Lower leg skin (tissue), 3 donors: ENCODE measurements at regions not wholly inside any gene's neighbourhood (a gene's known extent, or its start where the extent isn't known, plus 50 kb on each side); places are given as distances from the start of the nearest gene placed in this dataset.

Experiments used
- POLR2A ChIP-seq, 2 donors: fragments of 450-650 bp; IDR thresholded peaks; one replicate each; pipeline ENCODE4 v1.6.1; 2016 to 2017; ENCODE audit warnings: antibody characterized with exemption in 2 of 2, mild to moderate bottlenecking in 1 of 2, moderate library complexity in 1 of 2
- TF ChIP-seq, protein P1 (sequence below), 3 donors: fragments of 450-650 bp; IDR thresholded peaks; one replicate each; pipeline ENCODE4 v1.5.1; 2016; ENCODE audit warnings: antibody characterized with exemption in 3 of 3, mild to moderate bottlenecking in 3 of 3, moderate library complexity in 2 of 3

- TF ChIP-seq, protein P1, sequence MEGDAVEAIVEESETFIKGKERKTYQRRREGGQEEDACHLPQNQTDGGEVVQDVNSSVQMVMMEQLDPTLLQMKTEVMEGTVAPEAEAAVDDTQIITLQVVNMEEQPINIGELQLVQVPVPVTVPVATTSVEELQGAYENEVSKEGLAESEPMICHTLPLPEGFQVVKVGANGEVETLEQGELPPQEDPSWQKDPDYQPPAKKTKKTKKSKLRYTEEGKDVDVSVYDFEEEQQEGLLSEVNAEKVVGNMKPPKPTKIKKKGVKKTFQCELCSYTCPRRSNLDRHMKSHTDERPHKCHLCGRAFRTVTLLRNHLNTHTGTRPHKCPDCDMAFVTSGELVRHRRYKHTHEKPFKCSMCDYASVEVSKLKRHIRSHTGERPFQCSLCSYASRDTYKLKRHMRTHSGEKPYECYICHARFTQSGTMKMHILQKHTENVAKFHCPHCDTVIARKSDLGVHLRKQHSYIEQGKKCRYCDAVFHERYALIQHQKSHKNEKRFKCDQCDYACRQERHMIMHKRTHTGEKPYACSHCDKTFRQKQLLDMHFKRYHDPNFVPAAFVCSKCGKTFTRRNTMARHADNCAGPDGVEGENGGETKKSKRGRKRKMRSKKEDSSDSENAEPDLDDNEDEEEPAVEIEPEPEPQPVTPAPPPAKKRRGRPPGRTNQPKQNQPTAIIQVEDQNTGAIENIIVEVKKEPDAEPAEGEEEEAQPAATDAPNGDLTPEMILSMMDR (IDR thresholded peaks at IDR 0.05) = no peak
- TF ChIP-seq POLR2A (IDR thresholded peaks at IDR 0.05) = no peak
These were observed 406.1 kb upstream of the TMPO start for GRCh38 chr12:98109266-98109665.
